ENCODE measurements at regions not wholly inside any gene's neighbourhood (a gene's known extent, or its start where the extent isn't known, plus 50 kb on each side); places are given as distances from the start of the nearest gene placed in this dataset.

GRCh38 chr18:60905699-60906098 lies 427.5 kb upstream of the CDH20 start:
- TF ChIP-seq POLR2A (IDR thresholded peaks at IDR 0.05) (no peak), CTCF (IDR thresholded peaks at IDR 0.05) (no peak)

Measured in Peyer's patch (tissue), 4 donors.